Body of pancreas (tissue), 4 donors: ENCODE measurements at regions not wholly inside any gene's neighbourhood (a gene's known extent, or its start where the extent isn't known, plus 50 kb on each side); places are given as distances from the start of the nearest gene placed in this dataset.

Source experiments
- ATAC-seq: fragments of 150-250 bp; one replicate; pipeline ENCODE4 v1.9.1; 2016
- DNase-seq, 4 donors: peaks; one replicate each; pipeline ENCODE4 v3.0.0-alpha.2; 2019
- H3K27ac ChIP-seq, 4 donors: fragments of 200-600 bp; sonication (generic); 1 replicate in 3 of 4; 2 replicates in 1 of 4; pipeline versions ENCODE4 v1.5.1 to v1.6.1; 2016 to 2019; ENCODE audit warnings: mild to moderate bottlenecking in 1 of 4, mixed read lengths in 1 of 4, moderate library complexity in 1 of 4
- H3K27me3 ChIP-seq, 2 donors: fragments of 200-600 bp; sonication (generic); one replicate each; pipeline ENCODE4 v1.6.0; 2016; ENCODE audit warnings: mild to moderate bottlenecking in 1 of 2
- H3K36me3 ChIP-seq, 2 donors: fragments of 200-600 bp; sonication (generic); replicated peaks in 1 of 2; 2 replicates each; pipeline ENCODE4 v1.5.1; 2016; ENCODE audit warnings: low read depth in 2 of 2; ENCODE audit not compliant: insufficient read depth in 1 of 2
- H3K4me1 ChIP-seq: fragments of 200-600 bp; sonication (generic); one replicate; pipeline ENCODE4 v1.6.0; 2016
- H3K4me3 ChIP-seq, 2 donors: fragments of 200-600 bp; sonication (generic); 1 replicate in 1 of 2; 2 replicates in 1 of 2; pipeline ENCODE4 v1.5.1; 2016 to 2019
- H3K9me3 ChIP-seq, 3 donors: fragments of 200-600 bp; sonication (generic); 1 replicate in 2 of 3; 2 replicates in 1 of 3; pipeline ENCODE4 v1.5.1; 2016
- POLR2A ChIP-seq, 3 donors: fragments of 450-650 bp; IDR thresholded peaks; one replicate each; pipeline ENCODE4 v1.6.1; 2016; ENCODE audit warnings: antibody characterized with exemption in 3 of 3, mild to moderate bottlenecking in 2 of 3
- WGBS, 2 donors: methylation state at CpG; one replicate each; pipeline ENCODE4 v1.1.5; 2017; 5-methylcytosine and 5-hydroxymethylcytosine counted together
- intact Hi-C: fragments of 100-400 bp; cut with DNase I; formaldehyde crosslinking; loops from one replicate; pipeline ENCODE4 v1.15.1; 2023
- TF ChIP-seq, protein P1 (sequence below), 7 experiments: fragments of 450-650 bp in 4 of 7; fragments of 200-600 bp in 3 of 7; sonication (generic) in 3 of 7; IDR thresholded peaks; one replicate each; pipeline ENCODE4 v1.5.1; 2016 to 2019; ENCODE audit warnings: antibody characterized with exemption in 7 of 7

DNA sequence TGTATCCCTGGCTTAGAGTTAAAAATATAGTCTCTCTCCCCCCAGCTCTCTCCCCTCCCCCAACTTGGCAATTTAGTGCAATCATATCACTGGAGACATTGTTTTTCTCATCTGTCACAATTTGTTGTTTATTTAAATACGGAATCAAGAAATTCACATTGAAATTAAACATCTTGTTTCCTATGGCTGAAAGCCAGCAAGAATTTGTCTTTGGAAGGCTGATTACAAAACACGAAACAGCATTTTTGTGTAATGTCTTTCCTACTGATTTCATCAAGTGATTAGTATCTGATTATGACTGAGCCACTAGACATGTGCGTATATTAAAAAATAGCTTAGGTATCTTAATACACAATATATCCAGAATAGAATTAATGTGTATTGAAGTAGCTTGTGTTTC, 119.7 kb downstream of the LYPLAL1 start:
- WGBS, 2 donors: 62 to 67% methylated on average over 3 of the region's 3 CpGs
- DNase-seq: no peak
- TF ChIP-seq POLR2A (IDR thresholded peaks at IDR 0.05): no peak
- TF ChIP-seq, protein P1, sequence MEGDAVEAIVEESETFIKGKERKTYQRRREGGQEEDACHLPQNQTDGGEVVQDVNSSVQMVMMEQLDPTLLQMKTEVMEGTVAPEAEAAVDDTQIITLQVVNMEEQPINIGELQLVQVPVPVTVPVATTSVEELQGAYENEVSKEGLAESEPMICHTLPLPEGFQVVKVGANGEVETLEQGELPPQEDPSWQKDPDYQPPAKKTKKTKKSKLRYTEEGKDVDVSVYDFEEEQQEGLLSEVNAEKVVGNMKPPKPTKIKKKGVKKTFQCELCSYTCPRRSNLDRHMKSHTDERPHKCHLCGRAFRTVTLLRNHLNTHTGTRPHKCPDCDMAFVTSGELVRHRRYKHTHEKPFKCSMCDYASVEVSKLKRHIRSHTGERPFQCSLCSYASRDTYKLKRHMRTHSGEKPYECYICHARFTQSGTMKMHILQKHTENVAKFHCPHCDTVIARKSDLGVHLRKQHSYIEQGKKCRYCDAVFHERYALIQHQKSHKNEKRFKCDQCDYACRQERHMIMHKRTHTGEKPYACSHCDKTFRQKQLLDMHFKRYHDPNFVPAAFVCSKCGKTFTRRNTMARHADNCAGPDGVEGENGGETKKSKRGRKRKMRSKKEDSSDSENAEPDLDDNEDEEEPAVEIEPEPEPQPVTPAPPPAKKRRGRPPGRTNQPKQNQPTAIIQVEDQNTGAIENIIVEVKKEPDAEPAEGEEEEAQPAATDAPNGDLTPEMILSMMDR (IDR thresholded peaks at IDR 0.05): no peak
- no peak for ATAC-seq
- H3K9me3 ChIP-seq: no peaks in the 10 kb centered on the region
- H3K4me3 ChIP-seq: no peak overlapping the region
- H3K27me3 ChIP-seq: no peaks in the 10 kb centered on the region
- H3K36me3 ChIP-seq: no peaks in the 10 kb centered on the region
- intact Hi-C loops: no loop called here
- H3K27ac ChIP-seq: no peak overlapping the region
- H3K4me1 ChIP-seq: no peaks in the 10 kb centered on the region

DNA sequence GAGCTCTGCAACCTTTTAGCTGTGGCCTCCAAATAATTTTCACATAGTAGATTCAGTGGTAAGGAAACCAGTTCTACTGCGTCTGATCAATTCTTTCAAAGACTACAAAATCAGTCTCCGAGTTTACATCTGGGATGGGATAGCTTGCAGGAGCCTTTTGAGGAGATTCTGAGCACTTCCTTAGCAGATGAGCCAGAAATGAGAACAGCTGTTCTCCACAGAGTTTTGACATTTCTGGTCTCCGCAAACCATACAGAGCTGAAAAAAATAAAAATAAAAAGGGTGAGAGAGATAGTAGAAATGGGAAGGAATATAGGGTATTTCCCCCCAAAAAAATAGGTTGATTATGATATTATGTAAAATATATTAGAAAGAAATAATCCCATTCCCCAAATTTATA, 119.3 kb downstream of the LYPLAL1 start:
- Histone ChIP-seq H3K27ac (no peak overlapping the region), H3K27me3 (no peaks in the 10 kb centered on the region), H3K4me1 (no peaks in the 10 kb centered on the region), H3K4me3 (no peak overlapping the region), H3K9me3 (no peaks in the 10 kb centered on the region), H3K36me3 (no peaks in the 10 kb centered on the region)
- no peak for DNase-seq
- intact Hi-C loops: no loop called here
- TF ChIP-seq, protein P1 (IDR thresholded peaks at IDR 0.05): no peak
- no peak for TF ChIP-seq POLR2A (IDR thresholded peaks at IDR 0.05)
- WGBS, 2 donors: 87 to 94% methylated on average over 3 of the region's 3 CpGs
- no peak for ATAC-seq

DNA sequence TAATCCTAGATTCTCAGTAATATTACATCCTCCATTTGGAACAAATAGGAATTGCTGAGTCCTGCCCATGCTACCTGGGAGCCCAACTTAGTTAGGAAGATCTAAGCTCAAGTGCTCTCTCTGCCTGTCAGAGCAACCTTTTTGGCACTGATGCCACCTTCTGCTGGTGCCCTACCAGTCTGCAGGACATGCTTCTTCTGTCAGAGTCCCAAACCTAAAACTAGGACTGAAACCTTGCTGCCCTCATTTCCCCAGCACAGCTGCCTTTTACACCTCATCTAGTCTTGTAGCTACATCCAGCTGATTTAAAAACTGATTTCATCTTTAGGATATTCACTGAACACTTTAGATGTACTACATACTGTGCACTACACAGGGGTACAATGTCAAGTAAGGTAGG, 118.7 kb downstream of the LYPLAL1 start:
- no peak overlapping the region for H3K27ac ChIP-seq
- no peak overlapping the region for H3K4me3 ChIP-seq
- no peaks in the 10 kb centered on the region for H3K36me3 ChIP-seq
- no peaks in the 10 kb centered on the region for H3K4me1 ChIP-seq
- intact Hi-C loops: no loop called here
- H3K9me3 ChIP-seq: no peaks in the 10 kb centered on the region
- TF ChIP-seq POLR2A (IDR thresholded peaks at IDR 0.05): no peak
- TF ChIP-seq, protein P1 (IDR thresholded peaks at IDR 0.05): no peak
- no peak for DNase-seq
- ATAC-seq: no peak
- no peaks in the 10 kb centered on the region for H3K27me3 ChIP-seq

DNA sequence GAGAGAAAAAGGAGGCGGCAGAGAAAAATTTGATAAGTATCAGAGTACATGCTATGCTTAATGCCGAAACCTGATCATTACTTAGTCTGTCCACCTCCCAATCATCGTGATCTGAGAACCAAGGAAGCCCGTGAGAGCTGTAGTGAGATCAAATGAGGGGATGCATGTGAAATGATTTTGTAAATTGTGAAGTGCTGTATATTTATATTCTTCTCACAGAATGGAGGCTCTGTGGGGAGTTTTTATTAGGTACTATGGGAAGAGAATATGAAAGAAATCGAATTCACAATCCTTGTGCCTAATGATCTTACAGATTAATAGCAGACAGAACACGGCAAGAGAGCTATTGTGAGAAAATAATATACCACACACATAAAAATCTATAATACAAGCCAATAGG, 115.5 kb downstream of the LYPLAL1 start:
- Histone ChIP-seq H3K36me3 (no peaks in the 10 kb centered on the region), H3K27me3 (no peaks in the 10 kb centered on the region), H3K4me1 (no peaks in the 10 kb centered on the region), H3K9me3 (no peaks in the 10 kb centered on the region), H3K4me3 (no peak overlapping the region), H3K27ac (no peak overlapping the region)
- intact Hi-C loops: no loop called here
- 78 to 82% methylated on average over 6 of the region's 6 CpGs for WGBS, 2 donors
- no peak for ATAC-seq
- TF ChIP-seq, protein P1 (IDR thresholded peaks at IDR 0.05): no peak
- TF ChIP-seq POLR2A (IDR thresholded peaks at IDR 0.05): no peak
- DNase-seq: no peak

DNA sequence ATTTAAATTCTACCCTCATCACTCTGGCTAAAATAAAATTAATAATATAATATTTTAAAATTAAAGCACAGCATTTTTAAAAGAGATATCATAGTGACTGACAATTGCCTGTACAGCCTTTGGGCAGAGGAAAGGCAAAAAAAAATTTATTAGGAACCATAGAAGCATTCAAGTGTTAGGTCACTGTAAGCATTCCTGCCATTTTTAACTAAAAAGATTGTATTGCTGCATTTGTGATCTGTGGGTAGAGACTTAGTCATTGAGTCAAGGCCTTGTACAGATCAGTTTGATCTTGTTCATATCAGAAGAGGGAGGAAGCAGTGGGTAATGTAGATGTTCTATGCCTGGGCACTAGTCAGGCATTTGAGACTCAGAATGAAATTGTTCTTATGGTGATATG, 109.9 kb downstream of the LYPLAL1 start:
- ATAC-seq (no peak), DNase-seq (no peak)
- H3K4me1 ChIP-seq: no peaks in the 10 kb centered on the region
- TF ChIP-seq, protein P1 (IDR thresholded peaks at IDR 0.05): no peak
- TF ChIP-seq POLR2A (IDR thresholded peaks at IDR 0.05): no peak
- no peak overlapping the region for H3K27ac ChIP-seq
- H3K4me3 ChIP-seq: no peak overlapping the region
- H3K36me3 ChIP-seq: no peaks in the 10 kb centered on the region
- intact Hi-C loops: no loop called here
- no peaks in the 10 kb centered on the region for H3K9me3 ChIP-seq
- H3K27me3 ChIP-seq: no peaks in the 10 kb centered on the region
